ENCODE measurements at regions not wholly inside any gene's neighbourhood (a gene's known extent, or its start where the extent isn't known, plus 50 kb on each side); places are given as distances from the start of the nearest gene placed in this dataset.

DNA sequence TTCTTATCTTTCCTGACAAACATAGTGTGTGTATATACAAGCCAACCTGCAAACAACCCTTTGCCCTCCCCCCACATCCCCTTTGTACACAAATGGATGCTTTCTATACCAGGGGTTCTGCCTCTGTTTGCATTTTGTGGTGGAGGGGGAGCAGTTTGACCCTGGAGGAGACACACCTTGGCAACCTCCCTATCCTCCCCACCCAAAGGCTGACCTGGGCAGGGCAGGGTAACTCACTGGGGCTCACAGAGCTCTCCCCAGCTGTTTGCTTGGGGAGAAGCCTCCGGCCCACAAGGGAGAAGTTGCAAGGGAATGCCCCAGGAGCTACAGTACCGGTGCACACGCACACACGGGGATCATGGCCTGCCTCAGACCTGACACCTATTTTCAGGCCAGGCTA, 372.6 kb downstream of the BCOR start:
- no peak for DNase-seq (ENCODE audit: low read depth in 2 of 2, low spot score in 1 of 2)

DNA sequence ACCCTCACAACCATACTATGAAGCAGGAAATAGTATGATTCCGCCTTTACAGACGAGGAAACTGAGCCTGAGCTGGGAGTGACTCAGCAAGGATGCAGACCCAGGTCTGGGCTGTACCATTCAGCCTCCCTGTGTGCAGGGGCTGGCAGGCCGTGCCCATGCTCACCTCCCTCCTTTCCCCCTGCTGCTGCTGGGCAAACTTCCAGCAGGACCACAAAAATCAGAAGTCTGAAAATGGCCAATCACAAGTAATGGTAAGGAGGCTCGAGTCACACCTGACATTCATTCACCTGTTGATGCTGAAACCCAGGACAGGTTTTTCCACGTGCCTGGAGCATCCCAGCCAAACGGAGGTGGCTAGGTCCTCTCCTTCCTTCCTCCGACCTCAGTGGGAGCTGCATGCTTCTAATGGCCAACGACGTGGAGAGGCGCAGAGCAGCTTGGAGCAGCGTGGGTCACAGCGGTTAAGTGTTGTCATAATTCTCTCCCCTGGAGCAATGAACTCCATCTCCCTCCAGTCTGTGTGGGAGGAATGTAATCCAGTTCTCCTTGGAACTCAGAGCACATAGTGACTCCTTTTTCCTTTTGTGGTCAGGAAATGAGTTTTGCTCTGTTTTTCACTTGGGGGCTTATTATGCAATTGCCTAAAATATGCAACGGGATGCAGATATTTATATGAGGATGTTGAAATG, 371.7 kb downstream of the BCOR start:
- no peak for DNase-seq (ENCODE audit: low read depth in 2 of 2, low spot score in 1 of 2)

GRCh38 chrX:39726771-39727170, 371.0 kb downstream of the BCOR start:
- no peak for DNase-seq (ENCODE audit: low read depth in 2 of 2, low spot score in 1 of 2)

DNA sequence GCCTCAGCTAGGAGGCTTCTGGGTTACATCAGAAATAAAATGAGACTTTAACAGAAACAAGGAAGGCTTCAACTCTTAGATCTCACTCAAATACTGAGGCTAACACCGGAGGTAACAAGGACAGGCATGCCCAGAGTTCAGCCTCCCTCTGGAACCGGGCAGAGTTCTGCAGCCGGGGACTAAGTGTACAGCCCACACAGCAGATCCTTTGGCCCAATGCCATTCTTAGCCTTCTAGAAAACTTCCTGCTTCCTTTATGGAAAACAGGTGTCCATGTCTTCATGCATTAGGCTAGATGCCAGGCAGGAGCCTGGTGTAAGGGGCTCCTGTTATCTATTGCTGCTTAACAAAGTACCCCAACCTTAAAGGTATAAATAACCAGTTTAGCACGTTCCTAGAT, 369.7 kb downstream of the BCOR start:
- DNase-seq (ENCODE audit: low read depth in 2 of 2, low spot score in 1 of 2): no peak

GRCh38 chrX:39728852-39729598, 368.7 kb downstream of the BCOR start:
- DNase-seq (ENCODE audit: low read depth in 2 of 2, low spot score in 1 of 2): no peak

DNA sequence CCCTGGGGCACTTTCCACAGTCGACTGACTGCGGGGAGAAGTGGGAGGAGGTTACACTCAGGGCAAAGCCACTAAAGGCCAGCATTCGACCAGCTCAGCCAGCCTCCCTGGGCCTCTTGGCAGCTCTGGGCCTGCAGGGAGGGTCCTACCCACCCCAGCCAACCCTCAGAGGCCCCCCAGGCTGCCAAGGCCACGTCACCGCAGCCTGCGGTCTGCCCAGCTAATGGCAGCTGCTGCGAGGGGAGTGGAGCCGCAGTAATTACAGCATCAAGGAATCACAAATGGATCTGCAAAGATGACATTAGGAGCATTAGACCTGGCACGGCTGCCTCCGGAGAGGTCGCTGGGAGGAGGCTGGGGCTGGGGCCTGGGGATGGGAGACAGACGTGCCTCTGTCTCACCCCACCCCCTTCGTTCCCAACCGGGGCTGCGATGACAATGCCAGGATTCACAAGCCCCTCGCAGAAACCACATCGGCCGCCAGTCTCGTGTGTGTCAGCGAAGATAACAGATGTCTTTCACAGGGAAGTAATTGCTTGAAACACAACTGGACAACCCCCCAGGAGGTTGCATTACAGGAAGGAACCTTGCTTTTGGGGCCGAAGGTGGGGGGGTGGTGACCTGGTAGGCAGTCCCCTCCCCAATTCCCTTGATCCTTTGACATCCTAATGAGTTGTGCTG, 367.6 kb downstream of the BCOR start:
- DNase-seq (ENCODE audit: low read depth in 2 of 2, low spot score in 1 of 2): no peak

DNA sequence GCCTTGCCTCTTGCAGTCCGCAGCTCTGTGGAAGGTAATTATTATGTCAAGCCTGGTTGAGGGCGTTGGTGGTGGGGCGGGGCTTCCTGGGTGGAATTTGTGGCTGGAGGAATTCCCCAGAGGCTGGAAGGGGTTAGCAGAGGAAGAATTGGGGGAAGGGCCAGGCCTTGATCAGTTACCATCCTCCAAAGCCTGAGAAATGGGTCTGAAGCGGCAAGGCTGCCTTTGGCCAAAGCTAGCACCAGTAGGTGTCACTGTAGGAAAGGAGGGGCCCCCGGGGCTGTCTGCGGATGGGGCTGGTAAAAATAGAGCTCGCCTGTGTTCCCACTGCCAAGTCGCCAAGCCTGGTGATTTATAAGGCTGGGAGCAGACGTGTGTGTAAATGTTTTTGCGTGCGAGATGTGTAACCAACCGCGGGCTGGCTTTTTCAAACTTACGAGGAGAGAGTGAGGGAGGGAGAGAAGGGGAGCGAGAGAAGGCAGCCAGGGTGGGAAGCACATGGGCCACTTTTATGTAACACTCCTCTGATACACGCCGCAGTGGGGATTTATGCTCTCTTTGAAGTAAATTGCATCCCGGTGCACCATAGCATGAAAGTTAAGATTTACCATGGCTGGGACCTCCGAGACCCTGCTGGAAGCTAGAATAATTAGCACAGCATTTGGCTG, 367.0 kb downstream of the BCOR start:
- DNase-seq (ENCODE audit: low read depth in 2 of 2, low spot score in 1 of 2): peak; percentile 5 to 8

GRCh38 chrX:39731330-39731667, 366.5 kb downstream of the BCOR start:
- DNase-seq (ENCODE audit: low read depth in 2 of 2, low spot score in 1 of 2): no peak

DNA sequence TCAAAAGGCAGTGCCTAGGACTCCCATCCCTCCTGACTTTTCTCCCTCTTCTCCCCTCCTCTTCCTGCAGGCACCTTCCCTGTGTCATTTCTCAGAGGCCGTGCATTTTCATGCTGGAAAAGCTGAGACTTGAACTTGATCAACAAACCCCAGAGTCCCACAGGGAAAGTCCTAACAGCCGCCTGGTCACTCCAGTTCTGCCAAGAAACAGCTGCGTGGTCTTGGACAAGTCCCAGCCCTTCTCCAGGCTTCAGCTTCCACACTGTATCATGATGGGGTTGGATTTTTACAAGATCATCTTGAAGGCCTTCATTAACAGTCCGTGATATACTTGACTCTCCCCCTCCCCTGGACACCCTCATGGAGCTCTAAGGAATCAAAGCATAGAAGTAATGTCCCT, 366.0 kb downstream of the BCOR start:
- no peak for DNase-seq (ENCODE audit: low read depth in 2 of 2, low spot score in 1 of 2)

DNA sequence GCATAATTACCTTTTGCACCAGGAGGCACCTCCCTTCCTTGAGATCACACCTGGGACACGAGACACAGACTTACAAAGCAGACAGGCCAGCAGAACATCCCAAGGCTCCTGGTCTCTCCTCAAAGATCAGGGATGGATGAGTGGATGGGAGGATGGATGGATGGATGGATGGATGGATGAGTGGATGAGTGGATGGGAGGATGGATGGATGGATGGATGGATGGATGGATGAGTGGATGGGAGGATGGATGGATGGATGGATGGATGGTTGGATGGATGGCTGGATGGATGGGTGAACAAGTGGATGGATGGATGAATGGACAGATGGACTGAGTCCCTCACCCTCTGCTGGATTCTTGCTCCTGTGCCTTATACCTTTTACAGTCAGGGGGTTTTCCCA, 364.0 kb downstream of the BCOR start:
- no peak for DNase-seq (ENCODE audit: low read depth in 2 of 2, low spot score in 1 of 2)

GRCh38 chrX:39734174-39734776, 363.5 kb downstream of the BCOR start:
- DNase-seq (ENCODE audit: low read depth in 2 of 2, low spot score in 1 of 2): no peak

DNA sequence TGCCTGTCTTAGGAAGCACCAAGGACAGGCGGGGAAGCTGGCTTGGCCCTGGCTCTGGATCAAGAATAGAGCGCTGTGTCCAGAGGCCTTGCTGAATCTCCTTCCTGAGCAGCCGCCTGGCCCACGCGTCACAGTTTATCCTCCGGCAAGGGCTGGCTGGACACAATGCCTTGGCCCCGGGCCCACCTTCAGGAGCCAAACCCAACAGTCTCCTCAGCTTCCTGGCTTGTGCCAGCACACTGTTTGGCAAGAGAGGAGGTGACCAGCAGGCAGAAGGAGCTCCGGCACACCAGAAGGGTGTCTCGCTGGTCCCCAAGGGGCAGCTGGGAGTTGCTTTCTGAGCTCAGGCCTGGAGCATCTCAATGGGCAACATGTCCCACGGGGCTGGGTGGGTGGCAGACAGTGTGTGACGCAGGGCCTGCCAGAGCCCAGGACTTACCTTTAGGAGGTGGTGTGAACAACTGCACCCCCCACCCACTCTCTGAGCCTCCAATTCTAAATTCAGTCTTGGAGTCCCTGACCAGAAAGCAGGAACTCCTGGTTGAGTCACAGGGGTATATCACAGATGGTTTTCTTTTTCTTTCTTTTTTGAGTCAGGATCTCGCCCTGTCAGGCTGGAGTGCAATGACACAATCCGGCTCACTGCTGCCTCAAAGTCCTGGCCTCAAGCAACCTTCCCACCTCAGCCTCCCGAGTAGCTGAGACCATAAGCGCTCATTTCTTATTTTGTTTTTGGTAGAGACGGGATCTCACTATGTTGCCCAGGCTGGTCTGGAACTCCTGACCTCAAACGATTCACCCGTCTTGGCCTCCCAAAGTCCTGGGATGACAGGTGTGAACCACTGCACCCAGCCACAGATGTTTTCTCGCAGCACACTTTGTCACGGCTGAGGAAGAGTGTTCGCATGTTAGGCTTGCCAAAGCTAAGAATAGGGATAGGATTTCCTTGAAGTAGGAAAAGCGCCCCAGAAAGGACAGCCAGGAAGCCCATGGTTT, 361.2 kb downstream of the BCOR start:
- no peak for DNase-seq (ENCODE audit: low read depth in 2 of 2, low spot score in 1 of 2)

DNA sequence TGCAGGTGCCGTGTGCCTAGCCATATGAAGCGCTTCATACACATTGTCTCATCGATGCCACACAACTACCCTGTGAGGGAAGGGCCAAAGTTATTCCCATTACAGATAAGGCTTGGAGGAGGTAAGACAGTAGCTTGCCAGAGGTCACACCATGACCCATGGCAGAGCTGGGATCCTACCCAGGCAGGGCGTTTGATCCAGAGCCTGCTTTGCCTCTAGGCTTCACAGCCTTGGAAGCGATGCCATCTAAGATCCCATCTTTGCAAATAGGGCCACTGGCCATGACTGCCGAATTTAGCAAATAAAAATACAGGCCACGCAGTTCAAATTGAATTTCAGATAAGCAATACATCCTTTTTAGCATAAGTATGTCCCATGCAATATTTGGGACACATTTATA, 358.2 kb downstream of the BCOR start:
- no peak for DNase-seq (ENCODE audit: low read depth in 2 of 2, low spot score in 1 of 2)

- no peak for DNase-seq (ENCODE audit: low read depth in 2 of 2, low spot score in 1 of 2)
These were observed 357.7 kb downstream of the BCOR start for GRCh38 chrX:39740078-39740477.

DNA sequence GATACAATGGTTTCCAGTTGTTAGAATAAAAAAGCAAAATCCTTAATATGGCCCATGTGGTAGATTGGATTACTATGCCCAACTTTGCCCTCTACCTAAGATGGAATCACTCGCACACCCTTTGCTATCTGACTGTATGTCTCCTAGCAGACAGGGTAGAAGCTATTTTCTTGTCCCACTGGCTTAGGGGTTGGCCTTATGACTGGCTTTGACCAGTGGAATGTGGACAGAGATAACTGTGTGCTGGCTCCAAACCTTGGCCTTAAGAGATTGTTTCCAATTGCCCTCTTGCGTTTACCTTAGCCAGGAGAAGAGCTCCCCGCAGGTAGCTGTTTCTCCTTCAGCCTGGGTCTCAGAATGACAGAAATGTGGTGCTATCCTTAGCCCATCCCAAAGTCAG, 355.9 kb downstream of the BCOR start:
- DNase-seq (ENCODE audit: low read depth in 2 of 2, low spot score in 1 of 2): no peak

DNA sequence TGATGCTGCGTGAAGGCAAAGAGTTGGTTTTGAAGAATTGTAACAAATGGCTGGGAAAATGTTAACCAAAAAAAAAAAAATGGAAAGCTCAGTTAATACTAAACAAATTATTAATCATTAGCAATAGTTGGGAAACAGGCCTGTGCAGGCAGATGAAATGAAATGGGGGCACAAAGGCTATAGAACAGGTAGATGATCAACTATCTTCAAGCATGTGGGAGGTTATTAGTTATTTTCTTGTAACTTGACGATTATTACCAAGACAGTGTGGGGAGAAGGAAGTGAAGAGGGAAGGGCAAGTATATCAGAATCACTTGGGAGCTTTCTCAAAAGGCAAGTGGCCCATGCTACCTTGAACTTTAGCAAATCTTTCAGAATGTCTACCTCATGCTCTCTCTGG, 351.9 kb downstream of the BCOR start:
- DNase-seq (ENCODE audit: low read depth in 2 of 2, low spot score in 1 of 2): no peak

- no peak for DNase-seq (ENCODE audit: low read depth in 2 of 2, low spot score in 1 of 2)
These were observed 348.6 kb downstream of the BCOR start for GRCh38 chrX:39749135-39749534.

GRCh38 chrX:39749728-39750127, 348.0 kb downstream of the BCOR start:
- DNase-seq (ENCODE audit: low read depth in 2 of 2, low spot score in 1 of 2): no peak

- no peak for DNase-seq (ENCODE audit: low read depth in 2 of 2, low spot score in 1 of 2)
These were observed 347.4 kb downstream of the BCOR start for GRCh38 chrX:39750256-39750790.

- no peak for DNase-seq (ENCODE audit: low read depth in 2 of 2, low spot score in 1 of 2)
These were observed 346.9 kb downstream of the BCOR start for GRCh38 chrX:39750848-39751247.
